Glomerular endothelial cell (primary cell): ENCODE measurements at regions not wholly inside any gene's neighbourhood (a gene's known extent, or its start where the extent isn't known, plus 50 kb on each side); places are given as distances from the start of the nearest gene placed in this dataset.

ENCODE experiments used
- DNase-seq: peaks from one replicate; pipeline ENCODE4 v3.0.0-alpha.2; 2011; ENCODE audit warnings: low read depth, low spot score; ENCODE audit errors: extremely low read depth

DNA sequence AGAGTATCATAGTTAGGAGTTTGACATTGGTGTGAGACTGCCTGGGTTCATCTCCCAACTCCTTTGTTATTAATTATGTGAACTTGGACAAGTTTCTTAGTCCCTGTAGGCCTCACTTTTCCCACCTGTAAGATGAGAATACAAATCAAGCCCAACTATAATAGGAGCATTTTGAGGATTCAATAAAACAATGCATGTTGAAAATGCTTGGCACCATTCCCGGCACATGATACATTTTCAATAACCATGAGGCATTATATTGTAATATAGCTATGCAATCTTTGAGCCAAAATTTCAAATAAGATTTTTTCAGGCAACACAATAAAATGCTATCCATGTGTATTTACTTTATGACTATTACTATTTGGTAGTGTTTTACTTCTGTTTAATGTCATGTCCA, 229.0 kb upstream of the SP4 start:
- DNase-seq: no peak

DNA sequence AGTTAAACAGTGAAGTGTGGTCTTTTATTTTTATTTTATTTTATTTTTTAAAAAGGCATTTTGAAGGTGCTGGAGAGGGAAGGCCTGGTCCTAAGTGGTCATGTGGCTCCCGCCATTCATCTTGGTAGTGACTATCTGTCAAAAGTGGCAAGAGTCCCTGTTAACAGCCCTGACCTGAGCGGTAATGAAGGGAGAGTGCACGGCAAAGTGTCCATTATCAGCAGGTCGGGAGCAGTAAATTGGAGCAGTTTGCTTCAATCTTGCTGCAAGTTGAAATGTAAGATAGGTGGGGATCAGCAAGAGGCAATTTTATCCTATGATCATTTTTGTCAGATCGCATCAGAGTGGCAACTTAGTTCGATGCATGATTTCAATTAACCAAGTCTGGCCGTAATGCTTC, 227.4 kb upstream of the SP4 start:
- DNase-seq: no peak

DNA sequence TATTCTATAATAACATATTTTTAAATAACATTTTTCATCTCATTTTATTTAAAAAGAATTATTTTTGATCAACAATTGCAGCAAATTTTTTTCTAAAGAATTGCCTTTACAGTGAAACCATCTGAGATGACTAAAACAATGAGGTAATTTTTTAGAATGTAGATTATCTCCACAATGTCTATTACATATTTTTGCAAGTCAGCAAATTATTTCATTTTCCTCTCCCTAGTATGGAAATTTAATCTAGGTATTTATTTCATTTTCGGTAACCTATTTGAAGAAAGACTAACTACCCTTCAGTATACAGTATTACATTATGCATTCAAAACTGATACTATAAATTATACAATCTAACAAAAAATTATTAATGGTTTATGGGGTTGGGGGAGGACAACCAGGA, 213.2 kb upstream of the SP4 start:
- no peak for DNase-seq

DNA sequence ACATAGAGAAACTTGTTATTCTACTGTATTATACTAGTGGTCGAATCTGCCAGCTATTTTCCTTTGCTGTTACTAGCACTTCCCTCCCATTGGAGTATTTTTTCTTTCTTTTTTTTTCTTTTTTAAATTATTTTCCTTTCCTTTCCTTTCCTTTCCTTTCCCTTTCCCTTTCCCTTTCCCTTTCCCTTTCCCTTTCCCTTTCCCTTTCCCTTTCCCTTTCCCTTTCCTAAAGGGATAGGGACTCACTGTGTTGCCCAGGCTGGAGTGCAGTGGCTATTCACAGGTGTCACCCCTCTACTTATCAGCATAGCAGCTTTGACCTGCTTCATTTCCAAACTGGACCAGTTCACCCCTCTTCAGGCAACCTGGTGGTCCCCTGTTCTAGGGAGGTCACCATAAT, 212.6 kb upstream of the SP4 start:
- no peak for DNase-seq

DNA sequence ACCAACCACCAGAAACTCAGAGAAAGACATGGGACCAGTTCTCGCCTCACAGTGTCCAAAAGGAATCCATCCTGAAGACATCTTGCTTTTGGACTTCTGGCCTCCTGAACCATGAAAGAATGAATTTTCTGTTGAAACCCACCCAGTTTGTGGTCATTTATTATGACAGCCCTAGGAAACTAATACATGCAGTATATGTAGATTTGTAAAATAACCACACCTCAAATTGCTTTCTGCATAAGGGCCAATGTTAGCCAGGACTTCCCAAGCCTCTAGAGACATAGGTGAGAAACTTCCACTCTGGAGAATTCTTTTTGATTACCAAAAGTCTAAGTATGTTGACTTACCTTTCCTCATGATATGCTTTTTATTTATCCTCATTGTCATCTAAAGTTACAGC, 210.5 kb upstream of the SP4 start:
- DNase-seq: no peak

DNA sequence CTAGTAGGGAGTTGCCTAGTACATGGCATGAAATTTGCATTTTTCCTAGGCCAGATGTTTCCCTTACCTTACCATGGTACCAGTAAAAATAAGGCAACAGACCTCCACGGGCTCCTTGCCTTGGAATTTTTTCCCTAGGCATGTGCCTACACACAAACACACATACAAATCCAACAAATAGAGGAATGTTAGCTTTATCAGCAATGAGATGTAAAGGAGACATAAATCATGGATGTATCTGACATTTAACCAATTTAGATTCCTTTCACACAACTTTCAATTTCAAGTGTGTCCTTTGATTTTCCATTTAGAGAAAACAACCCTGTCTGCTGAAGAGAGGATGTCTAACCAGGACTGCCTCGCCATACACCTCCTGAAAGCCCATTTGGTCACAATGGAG, 209.7 kb upstream of the SP4 start:
- no peak for DNase-seq

DNA sequence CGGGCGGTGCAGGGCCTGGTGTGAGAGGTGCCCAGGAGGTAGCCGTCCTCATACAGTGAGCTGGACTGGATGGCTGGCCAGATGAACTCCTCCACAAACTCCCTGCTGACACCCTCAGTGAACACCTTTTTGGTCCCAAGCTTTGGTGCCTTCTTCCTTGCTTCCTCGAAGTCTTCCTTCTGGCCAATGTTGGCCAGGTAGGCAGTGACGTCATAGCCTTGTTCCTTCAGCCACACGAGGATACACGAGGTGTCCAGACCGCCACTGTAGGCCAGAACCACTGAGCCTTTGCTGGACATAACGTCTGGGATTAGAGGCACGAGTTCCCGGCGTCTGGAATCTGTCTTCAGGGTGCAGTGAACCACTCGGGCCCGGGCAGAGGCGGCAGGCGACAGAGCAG, 206.8 kb upstream of the SP4 start:
- no peak for DNase-seq

DNA sequence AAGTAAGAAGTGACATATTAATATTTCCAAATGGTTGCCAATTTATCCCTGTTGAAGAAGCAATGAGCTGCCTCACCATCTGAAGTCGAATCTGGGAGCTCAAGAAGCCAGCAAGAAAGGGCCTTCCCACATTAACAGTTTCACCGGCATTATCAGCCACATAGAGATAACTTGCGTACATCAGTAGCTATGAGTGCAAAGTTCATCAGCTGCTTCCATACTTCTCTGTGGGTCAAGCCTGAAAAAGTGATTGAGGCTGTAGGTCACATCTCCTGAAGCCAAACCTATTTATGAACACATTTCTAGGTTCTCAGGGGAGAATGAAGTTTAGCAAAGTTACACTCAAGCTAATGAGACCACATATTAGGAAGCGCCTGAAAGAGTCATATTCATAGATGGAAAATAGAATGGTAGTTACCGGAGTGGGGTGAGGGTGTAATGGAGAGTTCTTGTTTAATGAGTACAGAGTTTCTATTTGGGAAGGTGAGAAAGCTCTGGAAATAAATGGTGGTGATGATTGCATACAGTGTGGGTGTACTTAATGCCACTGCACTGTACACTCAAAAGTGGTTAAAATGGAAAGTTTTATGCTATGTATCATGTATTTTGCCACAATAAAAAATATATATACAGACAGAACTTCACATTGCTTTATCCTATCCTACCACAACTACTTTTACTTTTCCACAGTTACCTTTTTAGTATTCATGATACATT, 189.3 kb upstream of the SP4 start:
- DNase-seq: no peak

DNA sequence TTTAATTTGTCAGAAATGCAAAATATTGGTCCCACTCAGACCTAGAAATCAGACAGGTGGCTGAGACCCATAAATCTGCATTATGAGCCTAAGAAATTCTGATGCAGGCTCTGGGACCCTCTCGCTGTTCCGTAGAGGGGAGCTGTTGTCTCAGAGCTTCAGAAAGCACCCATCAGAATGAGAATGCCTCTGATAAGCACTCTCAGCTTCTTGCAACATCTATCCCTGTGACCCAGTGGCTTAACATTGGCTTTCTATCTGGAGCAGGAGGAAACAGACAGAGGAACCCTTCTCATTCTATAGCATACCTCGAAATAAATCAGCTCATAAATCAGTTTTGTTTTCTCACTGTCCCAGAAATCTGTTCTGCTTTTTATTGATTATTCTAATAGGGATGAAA, 184.6 kb upstream of the SP4 start:
- DNase-seq: no peak

DNA sequence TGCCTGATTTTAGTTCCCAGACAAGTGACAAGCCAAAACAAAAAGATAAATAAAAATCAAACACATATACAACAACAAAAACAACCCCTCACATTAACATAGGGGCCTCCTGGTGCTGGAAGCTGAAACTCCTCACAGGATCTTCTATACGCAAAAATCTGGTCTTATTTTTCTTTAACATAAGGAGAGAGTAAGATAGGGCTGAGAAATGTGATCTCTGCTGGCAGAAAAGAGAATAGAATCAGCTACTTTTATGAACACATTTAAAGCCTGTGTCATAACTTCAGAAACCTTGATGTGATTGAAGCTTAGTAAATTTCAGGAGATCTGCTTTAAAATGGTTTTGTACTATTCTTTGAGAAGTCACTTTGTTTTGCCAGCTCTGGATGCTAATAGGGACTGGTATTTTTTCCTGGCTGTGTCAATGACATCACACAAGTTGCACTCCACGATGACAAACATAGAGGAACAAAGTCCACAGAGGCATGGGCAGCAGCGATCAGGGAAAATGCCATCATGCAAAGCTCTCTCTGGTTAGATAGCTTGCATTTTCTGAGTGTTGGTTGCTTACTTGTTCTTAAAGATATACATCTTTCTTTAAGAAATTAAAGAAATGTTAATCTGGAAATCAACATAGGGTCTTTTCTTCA, 176.6 kb upstream of the SP4 start:
- DNase-seq: no peak

DNA sequence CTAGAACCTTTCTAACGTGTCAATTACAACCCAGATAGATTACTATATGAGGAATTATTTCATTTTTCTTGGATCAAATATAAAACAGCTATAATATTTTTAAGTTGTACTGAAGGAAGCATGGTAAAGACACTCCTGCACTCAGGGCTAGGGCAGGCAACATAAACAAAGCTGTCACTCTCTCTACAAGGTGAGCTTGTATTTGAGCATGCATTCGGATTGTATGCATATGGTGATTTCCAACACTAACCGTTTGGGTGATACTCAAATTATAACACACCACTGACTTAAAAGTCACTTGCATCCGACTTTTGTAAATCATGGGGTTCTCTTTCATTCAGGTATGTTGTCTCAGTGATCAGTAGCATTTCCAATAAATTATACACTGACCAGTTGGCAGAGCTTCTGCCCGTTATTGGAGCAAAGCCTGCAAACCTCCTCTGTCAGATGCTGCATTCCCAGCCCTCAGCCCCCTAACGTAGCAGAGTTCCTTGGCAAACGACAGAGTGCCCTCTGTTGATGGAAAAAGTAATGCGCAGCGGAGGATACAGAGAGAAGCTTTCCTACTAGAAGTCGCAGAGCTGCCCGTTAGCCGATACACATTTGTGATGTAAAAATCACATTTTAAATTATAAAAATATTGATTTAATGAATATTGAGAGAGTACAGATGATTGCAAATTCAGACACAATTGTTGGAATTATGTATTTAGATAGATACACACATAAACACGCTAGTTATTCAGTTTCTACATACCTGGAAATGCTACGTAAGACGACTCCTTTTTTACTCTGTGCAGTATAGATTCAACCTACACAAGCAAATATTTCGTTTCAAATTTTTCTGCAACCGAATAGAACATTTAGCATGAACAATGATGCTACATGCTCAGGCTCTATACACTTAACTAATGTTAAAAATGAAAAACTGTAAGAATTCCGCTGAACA, 173.9 kb upstream of the SP4 start:
- DNase-seq: no peak

DNA sequence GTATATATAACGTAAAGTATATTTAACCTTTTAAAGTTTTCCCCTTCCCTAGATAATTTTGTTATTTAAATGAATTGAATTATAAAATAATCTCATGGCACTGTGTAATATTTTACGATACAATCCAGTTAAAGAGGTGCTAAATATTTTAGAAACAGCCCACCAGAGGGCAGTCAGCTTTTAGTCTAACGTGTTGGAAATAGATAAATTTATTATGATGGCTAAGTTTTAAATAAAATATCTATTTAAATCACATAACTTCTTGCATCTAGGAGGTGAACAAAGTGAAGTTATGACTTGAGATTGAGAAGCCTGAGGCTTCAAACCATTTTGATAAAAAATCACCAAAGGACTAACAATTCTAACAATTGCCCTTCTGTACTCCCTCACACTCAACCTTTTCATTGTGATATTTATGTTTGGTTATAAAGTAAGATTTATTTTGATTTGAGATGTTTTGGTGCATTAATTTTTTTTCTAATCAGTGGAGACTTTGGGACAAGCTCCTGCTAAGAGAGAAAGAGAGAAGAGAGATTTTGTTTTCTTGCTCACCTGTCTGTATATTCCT, 171.5 kb upstream of the SP4 start:
- peak; percentile 42 for DNase-seq

DNA sequence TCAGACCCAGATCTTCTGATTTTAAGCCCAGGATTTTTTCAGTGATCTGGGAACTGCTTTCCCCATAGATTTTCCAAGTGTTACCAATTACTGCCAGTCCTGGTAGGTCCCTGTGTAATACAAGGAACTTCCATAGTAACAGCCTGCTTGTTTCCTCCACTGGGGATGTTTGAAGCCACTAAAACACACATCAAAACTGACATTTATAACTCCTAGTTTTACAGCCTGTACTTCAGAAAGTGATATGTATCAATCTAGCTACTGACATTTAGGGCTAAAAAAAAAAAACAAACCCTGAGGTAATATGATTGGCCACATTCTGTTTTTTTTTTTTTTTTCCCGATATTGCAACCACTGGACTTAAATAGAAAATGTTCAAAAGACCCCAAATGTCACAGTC, 166.9 kb upstream of the SP4 start:
- DNase-seq: no peak

DNA sequence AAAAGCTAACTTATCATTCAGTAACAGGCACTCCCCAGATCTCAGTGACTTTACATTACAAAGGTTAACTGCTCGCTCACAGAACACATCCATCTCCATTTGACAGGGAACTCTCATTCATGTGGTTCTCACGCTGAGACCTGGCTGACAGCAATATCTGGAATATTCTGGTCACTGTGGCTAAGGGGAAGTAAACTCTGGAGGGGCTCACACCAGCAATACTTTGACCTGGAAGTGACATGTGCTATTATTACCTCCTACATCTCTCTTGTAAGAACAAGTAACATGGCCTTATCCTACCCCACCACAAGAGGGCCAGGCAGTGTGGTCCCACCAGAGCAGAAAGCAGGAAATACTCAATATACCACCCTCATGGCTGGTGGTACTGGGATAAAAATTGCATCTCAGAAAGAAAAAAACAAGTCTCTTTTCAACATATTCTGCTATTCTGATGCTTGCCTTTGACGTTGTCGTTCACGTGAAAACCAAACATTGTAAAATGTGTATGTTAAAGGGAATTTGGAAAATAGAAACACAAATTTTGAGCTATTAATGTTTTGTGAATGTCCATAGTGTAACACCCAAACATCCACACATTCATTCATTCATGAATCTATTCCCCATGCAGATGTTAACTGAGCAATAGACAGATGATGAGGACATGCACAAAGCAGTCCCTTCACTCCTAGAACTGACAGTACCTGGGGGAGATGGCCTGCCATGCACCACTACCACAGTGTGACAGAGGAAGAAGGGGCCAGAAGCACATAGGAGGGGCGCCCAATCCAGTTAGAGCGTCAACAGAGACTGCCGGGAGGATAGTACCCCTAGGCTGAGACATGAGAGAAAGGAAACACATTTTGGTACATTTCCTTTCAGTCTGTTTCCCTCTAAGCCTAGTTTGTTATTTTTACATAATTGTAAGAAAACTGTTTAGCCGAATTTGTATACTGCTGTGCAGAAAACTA, 166.0 kb upstream of the SP4 start:
- no peak for DNase-seq

DNA sequence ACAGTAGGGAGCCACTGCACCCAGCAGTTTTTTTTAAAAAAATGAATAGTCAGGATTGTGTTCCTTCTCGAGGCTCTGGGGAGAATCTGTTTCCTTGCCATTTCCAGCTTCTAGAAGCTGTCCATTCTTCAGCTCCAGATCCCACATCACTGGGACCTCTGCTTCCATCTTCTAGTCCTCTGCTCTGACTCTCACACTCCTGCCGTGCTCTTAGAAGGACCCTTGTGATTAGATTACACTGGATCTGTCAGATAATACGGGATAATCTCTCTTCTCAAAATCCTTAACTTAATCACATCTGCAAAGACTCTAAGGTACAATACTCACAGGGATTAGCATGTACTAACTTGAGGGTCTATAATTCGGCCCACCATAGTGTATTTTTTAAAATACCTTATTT, 158.9 kb upstream of the SP4 start:
- no peak for DNase-seq

DNA sequence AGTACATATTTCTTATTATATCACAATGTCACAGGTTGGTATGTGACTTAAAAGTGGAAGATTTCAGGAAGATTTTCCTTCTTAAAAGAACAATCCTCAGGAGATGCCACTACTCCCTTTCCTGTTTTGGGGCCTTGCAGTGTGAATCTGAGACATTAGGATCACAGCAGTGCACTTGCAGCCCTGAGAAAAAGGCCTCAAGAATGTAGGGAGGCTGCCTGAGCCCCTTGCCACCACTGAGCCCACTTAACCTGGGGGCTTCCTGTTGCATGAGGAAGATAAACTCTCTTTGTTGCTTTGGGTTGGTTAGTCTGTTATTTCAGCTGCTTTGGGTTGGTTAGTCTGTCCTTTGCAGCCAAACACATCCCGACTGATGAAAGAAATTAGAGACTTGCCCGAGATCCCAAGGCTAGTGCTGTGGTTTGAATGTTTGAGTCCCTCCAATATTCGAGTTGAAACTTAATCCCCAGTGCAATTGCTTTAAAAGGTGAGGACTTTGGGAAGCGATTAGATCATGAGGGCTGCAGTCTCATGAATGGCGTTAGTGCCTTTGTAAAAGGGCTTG, 151.3 kb upstream of the SP4 start:
- DNase-seq: no peak

DNA sequence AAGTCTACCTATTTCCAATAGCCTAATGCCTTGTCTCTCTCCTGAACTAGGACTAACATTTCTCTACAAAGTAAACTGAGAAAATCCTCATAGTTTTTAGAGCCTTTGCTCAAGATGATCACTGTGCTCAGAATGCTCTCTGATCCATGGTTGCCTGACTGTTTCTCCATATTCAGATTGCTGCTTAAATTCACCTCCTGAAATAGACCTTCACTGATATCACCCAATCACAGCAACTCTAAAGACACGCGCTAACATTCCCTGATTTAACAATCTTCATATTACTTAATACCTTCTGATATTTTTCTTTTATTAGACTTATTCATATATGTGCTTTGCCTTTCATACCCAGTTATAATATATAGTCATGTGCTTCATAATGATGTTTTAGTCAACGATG, 148.9 kb upstream of the SP4 start:
- no peak for DNase-seq

DNA sequence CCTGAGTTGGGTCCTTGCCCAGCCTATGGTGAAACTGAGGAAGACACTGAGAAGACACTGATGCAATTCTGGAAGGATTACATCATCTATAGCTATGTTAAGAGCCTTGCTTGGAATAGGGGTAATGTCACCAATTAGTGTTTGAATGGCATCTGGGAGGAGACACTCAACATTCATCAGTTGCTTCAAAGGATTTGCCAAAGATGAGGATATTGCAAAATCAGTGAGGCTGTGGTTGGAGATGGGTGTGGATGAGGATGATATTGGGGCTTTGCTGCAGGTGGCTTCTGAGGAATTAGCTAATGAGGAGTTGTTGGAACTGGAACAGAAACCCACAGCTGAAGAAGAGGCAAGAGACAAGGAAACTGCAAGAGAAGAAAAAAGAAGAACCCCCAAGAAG, 146.7 kb upstream of the SP4 start:
- no peak for DNase-seq

DNA sequence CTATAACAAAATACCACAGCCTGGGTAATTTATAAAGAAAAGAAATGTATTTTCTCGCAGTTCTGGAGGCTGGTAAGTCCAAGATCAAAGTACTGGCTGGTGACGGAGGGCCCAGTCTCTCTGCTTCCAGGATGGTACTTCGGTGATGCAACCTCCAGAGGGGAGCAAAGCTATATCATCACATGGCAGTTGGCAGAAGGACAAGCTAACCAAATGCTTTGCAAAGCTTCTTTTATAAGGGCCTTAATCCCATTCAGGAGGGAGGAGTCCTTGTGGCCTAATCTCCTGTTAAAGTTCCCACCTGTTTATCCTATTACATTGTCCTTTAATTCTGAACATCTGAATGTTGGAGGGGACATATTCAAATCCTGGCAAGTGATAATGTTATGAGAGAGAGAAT, 134.1 kb upstream of the SP4 start:
- no peak for DNase-seq

DNA sequence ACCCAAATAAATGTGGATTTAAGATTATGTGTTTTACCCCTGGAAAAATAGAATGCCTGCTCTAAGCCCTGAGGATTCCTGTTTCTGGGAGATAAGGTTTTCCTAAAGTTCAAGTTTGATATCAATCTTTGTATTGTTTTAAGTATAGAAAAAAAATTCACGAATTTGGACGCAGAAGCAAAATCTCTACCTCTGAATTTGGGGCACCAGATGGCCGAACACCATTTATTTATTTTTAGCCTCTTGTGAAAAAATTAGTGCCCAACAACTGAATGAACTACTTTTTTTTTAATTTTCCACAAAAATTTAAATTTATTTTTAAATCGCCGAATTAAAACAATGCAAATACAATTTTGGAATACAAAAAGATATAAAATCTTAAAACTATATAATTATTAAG, 128.1 kb upstream of the SP4 start:
- DNase-seq: no peak
